ENCODE measurements at regions not wholly inside any gene's neighbourhood (a gene's known extent, or its start where the extent isn't known, plus 50 kb on each side); places are given as distances from the start of the nearest gene placed in this dataset.

DNA sequence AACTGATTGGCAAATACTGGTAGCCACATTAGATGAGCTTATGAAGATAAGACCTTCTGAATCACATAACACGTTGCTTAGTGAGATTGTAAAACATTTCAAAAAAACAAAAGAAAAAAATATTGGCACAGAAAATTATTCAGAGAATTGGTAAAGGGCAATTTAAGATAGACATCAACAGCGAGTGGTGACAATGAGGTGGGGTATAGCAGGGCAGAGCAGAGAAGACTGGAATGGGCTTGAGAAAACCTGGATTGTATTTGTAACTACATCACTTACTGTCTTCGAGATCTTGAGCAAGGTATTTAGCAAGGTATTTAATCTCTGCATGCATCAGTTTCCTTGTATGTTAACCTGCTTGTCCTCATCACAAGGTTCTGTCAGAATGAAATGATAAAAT lies 313.0 kb upstream of the MEIS1 start:
- intact Hi-C loops (cut with DNase I): no loop called here
- no peak for DNase-seq (ENCODE audit: low spot score in 2 of 2)
- Histone ChIP-seq H3K27ac (no peak overlapping the region), H3K4me1 (no peaks in the 10 kb centered on the region), H3K36me3 (no peaks in the 10 kb centered on the region), H3K9me3 (no peaks in the 10 kb centered on the region), H3K4me3 (no peak overlapping the region), H3K27me3 (no peaks in the 10 kb centered on the region)
- TF ChIP-seq, protein P1, sequence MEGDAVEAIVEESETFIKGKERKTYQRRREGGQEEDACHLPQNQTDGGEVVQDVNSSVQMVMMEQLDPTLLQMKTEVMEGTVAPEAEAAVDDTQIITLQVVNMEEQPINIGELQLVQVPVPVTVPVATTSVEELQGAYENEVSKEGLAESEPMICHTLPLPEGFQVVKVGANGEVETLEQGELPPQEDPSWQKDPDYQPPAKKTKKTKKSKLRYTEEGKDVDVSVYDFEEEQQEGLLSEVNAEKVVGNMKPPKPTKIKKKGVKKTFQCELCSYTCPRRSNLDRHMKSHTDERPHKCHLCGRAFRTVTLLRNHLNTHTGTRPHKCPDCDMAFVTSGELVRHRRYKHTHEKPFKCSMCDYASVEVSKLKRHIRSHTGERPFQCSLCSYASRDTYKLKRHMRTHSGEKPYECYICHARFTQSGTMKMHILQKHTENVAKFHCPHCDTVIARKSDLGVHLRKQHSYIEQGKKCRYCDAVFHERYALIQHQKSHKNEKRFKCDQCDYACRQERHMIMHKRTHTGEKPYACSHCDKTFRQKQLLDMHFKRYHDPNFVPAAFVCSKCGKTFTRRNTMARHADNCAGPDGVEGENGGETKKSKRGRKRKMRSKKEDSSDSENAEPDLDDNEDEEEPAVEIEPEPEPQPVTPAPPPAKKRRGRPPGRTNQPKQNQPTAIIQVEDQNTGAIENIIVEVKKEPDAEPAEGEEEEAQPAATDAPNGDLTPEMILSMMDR (IDR thresholded peaks at IDR 0.05): no peak

DNA sequence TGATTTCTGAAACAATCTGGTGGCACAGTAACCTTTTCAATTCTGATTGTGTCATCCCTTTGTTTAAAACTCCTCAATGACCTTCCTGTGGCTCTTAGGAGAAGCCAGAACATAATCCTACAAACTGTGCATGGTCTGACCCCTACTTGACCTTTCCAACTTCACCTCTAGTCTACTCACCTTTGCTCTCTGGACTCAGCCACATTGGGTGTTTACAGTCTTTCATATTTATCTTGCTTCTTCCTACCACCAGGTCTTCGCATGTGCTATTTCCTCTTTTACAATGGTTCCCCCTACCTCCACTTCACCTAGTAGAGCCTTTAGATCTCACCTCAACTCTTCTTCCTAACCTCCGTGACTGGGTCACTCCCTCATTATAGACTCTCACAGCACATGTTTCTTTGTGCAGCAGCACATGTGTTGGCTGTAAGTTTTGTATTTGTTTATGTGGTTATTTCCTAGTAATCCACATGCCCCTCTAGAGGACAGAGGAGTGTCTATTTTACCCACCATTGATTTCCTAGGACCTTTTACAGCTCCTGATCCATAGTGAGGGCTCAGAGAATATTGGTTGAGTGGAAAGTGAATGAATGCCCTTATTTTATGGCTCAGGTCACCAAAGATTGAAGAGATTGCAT lies 320.8 kb upstream of the MEIS1 start:
- no peaks in the 10 kb centered on the region for H3K9me3 ChIP-seq
- TF ChIP-seq, protein P1 (IDR thresholded peaks at IDR 0.05): no peak
- H3K27me3 ChIP-seq: no peaks in the 10 kb centered on the region
- no peaks in the 10 kb centered on the region for H3K4me1 ChIP-seq
- intact Hi-C loops (cut with DNase I): no loop called here
- no peaks in the 10 kb centered on the region for H3K36me3 ChIP-seq
- H3K27ac ChIP-seq: no peak overlapping the region
- no peak for DNase-seq (ENCODE audit: low spot score in 2 of 2)
- no peak overlapping the region for H3K4me3 ChIP-seq

DNA sequence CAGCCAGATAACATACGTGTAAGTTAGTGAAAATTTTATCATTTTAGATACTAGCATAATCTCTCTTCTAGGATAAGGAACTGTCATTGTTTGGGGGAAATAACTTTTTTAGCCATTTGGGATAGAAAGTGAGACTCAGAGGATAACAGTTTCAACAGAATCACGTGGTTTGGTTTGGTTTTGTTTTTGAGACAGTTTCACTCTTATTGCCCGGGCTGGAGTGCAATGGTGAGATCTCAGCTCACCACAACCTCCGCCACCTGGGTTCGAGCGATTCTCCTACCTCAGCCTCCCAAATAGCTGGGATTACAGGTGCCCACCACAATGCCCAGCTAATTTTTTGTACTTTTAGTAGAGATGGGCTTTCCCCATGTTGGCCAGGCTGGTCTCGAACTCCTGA lies 323.2 kb upstream of the MEIS1 start:
- no peaks in the 10 kb centered on the region for H3K4me1 ChIP-seq
- no peak for DNase-seq (ENCODE audit: low spot score in 2 of 2)
- H3K9me3 ChIP-seq: no peaks in the 10 kb centered on the region
- H3K27me3 ChIP-seq: no peaks in the 10 kb centered on the region
- no peak overlapping the region for H3K4me3 ChIP-seq
- TF ChIP-seq, protein P1 (IDR thresholded peaks at IDR 0.05): no peak
- H3K27ac ChIP-seq: no peak overlapping the region
- intact Hi-C loops (cut with DNase I): no loop called here
- no peaks in the 10 kb centered on the region for H3K36me3 ChIP-seq

DNA sequence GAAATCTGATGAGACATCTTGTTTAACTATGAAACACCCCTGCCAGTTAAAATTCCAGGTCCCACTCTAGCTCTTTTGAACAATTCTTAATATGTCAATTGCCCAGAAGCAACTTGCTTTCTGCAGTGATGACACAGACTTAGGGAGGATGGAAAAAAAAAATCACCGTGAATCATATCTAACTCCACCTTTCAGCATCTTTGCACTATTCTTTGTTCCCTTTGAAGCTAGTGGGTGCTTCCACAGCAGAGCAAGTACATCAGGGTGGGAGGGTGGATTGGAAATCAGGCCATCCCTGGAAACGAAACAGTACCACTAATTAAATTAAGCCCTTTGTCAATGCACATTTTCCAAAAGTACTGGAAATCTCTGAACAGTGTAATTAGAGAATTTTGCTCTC lies 324.3 kb upstream of the MEIS1 start:
- DNase-seq (ENCODE audit: low spot score in 2 of 2): no peak
- intact Hi-C loops (cut with DNase I): no loop called here
- TF ChIP-seq, protein P1 (IDR thresholded peaks at IDR 0.05): no peak
- H3K4me1 ChIP-seq: no peaks in the 10 kb centered on the region
- no peaks in the 10 kb centered on the region for H3K36me3 ChIP-seq
- H3K27me3 ChIP-seq: no peaks in the 10 kb centered on the region
- H3K27ac ChIP-seq: no peak overlapping the region
- no peaks in the 10 kb centered on the region for H3K9me3 ChIP-seq
- H3K4me3 ChIP-seq: no peak overlapping the region

DNA sequence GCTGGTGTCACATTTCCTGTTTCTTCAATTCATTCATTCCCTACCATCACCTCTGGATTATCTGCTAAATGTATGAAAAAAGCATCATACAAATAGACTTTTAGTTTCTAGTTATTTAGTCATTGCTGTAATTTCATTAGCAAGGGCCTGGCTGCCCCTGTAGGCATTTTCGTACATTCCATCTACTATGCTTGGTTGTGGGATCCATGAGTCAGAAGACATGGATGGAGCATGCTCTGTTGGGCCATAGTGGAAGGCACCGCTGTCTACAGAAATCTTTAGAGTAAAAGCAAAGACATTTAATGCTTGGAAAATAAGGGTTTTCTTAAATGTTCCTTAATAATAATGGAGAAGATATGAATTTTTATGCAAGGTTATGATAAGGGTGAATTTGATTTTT lies 324.8 kb upstream of the MEIS1 start:
- no peaks in the 10 kb centered on the region for H3K27me3 ChIP-seq
- intact Hi-C loops (cut with DNase I): no loop called here
- no peaks in the 10 kb centered on the region for H3K9me3 ChIP-seq
- no peaks in the 10 kb centered on the region for H3K4me1 ChIP-seq
- H3K4me3 ChIP-seq: no peak overlapping the region
- no peak for DNase-seq (ENCODE audit: low spot score in 2 of 2)
- TF ChIP-seq, protein P1 (IDR thresholded peaks at IDR 0.05): no peak
- H3K27ac ChIP-seq: no peak overlapping the region
- no peaks in the 10 kb centered on the region for H3K36me3 ChIP-seq

DNA sequence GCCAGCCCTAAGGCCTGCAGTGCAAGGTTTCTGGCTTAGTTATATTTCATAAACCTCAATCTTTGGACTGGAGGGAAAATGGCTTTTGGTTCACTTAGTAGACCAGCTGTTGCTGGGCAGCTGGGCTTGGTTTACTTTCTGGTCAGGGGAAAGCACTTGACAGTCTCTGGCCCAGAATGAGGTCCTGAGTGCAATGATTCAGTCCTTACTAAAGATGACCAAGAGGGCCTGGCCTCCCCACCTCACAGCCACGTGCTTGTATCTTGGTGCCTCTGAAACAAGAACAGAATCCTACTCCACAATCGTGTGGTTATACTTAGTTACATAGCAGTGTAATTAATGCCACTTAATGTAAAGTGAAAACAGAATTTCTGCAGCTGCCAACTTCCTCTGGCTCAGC lies 325.5 kb upstream of the MEIS1 start:
- DNase-seq (ENCODE audit: low spot score in 2 of 2): no peak
- intact Hi-C loops (cut with DNase I): no loop called here
- H3K36me3 ChIP-seq: no peaks in the 10 kb centered on the region

More for the DNA sequence above, 325.5 kb upstream of the MEIS1 start:
- Histone ChIP-seq H3K27me3 (no peaks in the 10 kb centered on the region), H3K9me3 (no peaks in the 10 kb centered on the region), H3K4me1 (no peaks in the 10 kb centered on the region), H3K27ac (no peak overlapping the region), H3K4me3 (no peak overlapping the region)
- TF ChIP-seq, protein P1 (IDR thresholded peaks at IDR 0.05): no peak

Measured in ascending aorta (tissue), 2 donors.